OCI-LY3 (cell line): ENCODE measurements at regions not wholly inside any gene's neighbourhood (a gene's known extent, or its start where the extent isn't known, plus 50 kb on each side); places are given as distances from the start of the nearest gene placed in this dataset.

ENCODE experiments used
- H2AFZ ChIP-seq: fragments of 200-600, 300-600 bp; shearing (Covaris generic); 2 replicates; pipeline ENCODE4 v1.6.0; 2014; ENCODE audit warnings: antibody characterized with exemption, low read depth, low read length
- H3K27ac ChIP-seq: fragments of 200-600, 300-600 bp; sonication (generic); 2 replicates; pipeline ENCODE4 v1.5.1; 2014; ENCODE audit warnings: mild to moderate bottlenecking, low read length, moderate library complexity, mixed read lengths
- H3K27me3 ChIP-seq: fragments of 200-600, 300-600 bp; sonication (generic); 2 replicates; pipeline ENCODE4 v1.6.1; 2014; ENCODE audit warnings: low read depth, low read length, mixed read lengths
- H3K36me3 ChIP-seq: fragments of 200-600, 300-600 bp; sonication (generic); replicated peaks from 2 replicates; pipeline ENCODE3; 2014; ENCODE audit warnings: low read depth, low read length, mixed read lengths
- H3K4me1 ChIP-seq: fragments of 300-600, 200-600 bp; sonication (generic); 2 replicates; pipeline ENCODE4 v1.6.1; 2014; ENCODE audit warnings: low read length, mixed read lengths
- H3K4me2 ChIP-seq: fragments of 200-600, 300-600 bp; sonication (generic); 2 replicates; pipeline ENCODE4 v1.6.1; 2014; ENCODE audit warnings: low read length, mixed read lengths
- H3K4me3 ChIP-seq: fragments of 300-600, 200-600 bp; sonication (generic); 2 replicates; pipeline ENCODE4 v1.5.1; 2014; ENCODE audit warnings: antibody characterized with exemption, mild to moderate bottlenecking, low read length, moderate library complexity
- H3K79me2 ChIP-seq: fragments of 300-600, 200-600 bp; shearing (Covaris generic); 2 replicates; pipeline ENCODE4 v1.6.1; 2014; ENCODE audit warnings: mild to moderate bottlenecking, low read length, mixed read lengths
- H3K9ac ChIP-seq: fragments of 300-600, 200-600 bp; shearing (Covaris generic); 2 replicates; pipeline ENCODE4 v1.6.0; 2014; ENCODE audit warnings: mild to moderate bottlenecking, low read length, moderate library complexity
- H3K9me3 ChIP-seq: fragments of 200-600, 300-600 bp; shearing (Covaris generic); 2 replicates; pipeline ENCODE4 v1.6.1; 2014; ENCODE audit warnings: low read length, mixed read lengths; ENCODE audit not compliant: insufficient read depth
- H4K20me1 ChIP-seq: fragments of 200-600, 300-600 bp; sonication (generic); 2 replicates; pipeline ENCODE4 v1.6.1; 2016; ENCODE audit warnings: low read length, mixed read lengths; ENCODE audit not compliant: insufficient read depth
- EZH2phosphoT487 ChIP-seq: fragments of 200-600 bp; shearing (Covaris generic); IDR thresholded peaks from 2 replicates; pipeline ENCODE4 v1.6.1; 2018; ENCODE audit warnings: antibody characterized with exemption, mixed run types, low read depth
- TF ChIP-seq, protein P1 (sequence below): fragments of 200-600, 300-600 bp; sonication (generic); IDR thresholded peaks from 2 replicates; pipeline ENCODE4 v1.5.1; 2014; ENCODE audit warnings: antibody characterized with exemption, low read length, low read depth

DNA sequence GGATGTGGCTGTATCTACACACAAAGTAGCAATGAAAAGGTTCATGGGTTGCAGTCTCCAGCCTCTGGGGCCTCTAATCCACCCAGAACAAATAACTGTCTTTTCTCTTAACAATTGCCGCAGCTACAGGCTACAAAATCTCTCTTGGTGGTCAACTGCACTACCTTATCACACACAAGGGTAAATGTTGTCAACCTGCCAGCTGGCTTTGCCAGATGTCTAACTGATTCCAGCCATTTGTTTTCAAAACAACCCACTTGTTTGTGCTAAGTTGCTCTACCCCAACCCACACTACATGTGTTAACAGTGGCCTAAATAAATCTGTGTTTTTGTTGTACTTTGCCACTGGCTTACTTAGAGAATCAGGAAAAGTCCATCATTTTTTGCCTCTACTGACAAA lies 447.3 kb downstream of the TAFA4 start:
- Histone ChIP-seq H3K27me3 (no peaks in the 10 kb centered on the region), H3K4me3 (no peak overlapping the region), H4K20me1 (no peaks in the 10 kb centered on the region), H3K4me1 (no peaks in the 10 kb centered on the region), H3K9ac (no peak overlapping the region), H3K27ac (no peak overlapping the region), H3K4me2 (no peak overlapping the region), H2AFZ (no peak overlapping the region), H3K9me3 (no peaks in the 10 kb centered on the region), H3K79me2 (no peaks in the 10 kb centered on the region), H3K36me3 (no peaks in the 10 kb centered on the region)
- TF ChIP-seq, protein P1, sequence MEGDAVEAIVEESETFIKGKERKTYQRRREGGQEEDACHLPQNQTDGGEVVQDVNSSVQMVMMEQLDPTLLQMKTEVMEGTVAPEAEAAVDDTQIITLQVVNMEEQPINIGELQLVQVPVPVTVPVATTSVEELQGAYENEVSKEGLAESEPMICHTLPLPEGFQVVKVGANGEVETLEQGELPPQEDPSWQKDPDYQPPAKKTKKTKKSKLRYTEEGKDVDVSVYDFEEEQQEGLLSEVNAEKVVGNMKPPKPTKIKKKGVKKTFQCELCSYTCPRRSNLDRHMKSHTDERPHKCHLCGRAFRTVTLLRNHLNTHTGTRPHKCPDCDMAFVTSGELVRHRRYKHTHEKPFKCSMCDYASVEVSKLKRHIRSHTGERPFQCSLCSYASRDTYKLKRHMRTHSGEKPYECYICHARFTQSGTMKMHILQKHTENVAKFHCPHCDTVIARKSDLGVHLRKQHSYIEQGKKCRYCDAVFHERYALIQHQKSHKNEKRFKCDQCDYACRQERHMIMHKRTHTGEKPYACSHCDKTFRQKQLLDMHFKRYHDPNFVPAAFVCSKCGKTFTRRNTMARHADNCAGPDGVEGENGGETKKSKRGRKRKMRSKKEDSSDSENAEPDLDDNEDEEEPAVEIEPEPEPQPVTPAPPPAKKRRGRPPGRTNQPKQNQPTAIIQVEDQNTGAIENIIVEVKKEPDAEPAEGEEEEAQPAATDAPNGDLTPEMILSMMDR: no peak
- TF ChIP-seq EZH2phosphoT487: no peak

DNA sequence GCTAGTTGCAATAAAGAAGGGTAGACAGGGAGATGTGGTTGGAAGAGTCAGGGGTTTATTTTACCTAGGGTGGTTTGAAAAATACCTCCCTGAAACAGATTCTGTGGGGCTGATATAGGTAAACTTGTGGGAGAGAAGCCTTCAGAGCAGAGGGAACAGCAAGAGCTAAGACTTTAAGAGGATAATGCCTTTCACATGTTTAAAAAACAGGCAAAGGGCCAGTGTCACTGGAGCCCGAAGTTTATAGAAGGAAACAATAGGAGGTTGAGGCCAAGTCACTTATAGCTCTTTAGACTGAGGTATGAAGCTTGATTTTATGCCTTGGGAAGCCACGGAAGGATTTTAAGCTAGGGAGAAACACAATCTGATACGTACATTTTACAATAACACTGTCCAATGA lies 448.7 kb downstream of the TAFA4 start:
- Histone ChIP-seq H3K4me1 (0 out of 2 replicates have a peak, but pooled peaks cover 4% of the 10 kb centered on the region), H3K4me2 (no peak overlapping the region), H3K9ac (no peak overlapping the region), H3K79me2 (no peaks in the 10 kb centered on the region), H3K27ac (no peak overlapping the region), H2AFZ (no peak overlapping the region), H4K20me1 (no peaks in the 10 kb centered on the region), H3K27me3 (no peaks in the 10 kb centered on the region), H3K36me3 (no peaks in the 10 kb centered on the region), H3K9me3 (no peaks in the 10 kb centered on the region), H3K4me3 (no peak overlapping the region)
- TF ChIP-seq EZH2phosphoT487: no peak
- TF ChIP-seq, protein P1: no peak

DNA sequence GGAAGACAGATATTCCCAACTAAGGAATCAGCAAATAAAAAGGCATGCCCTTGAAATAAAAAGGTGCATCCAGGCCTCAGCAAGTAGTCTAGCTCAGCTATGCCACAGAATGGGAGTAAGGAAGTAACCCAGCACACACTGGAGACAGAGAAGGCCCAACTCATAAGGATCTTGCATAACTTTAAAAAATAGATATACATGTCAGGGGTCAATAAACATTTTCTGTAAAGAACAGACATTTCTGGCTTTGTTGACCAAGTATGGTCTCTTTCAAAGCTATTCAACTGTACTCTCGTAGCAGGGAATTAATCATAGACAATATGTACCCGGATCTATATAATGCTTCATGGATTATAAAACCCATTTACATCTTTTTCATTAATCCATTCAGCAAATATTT lies 449.3 kb downstream of the TAFA4 start:
- Histone ChIP-seq H3K36me3 (no peaks in the 10 kb centered on the region), H3K27ac (no peak overlapping the region), H4K20me1 (no peaks in the 10 kb centered on the region), H3K9me3 (no peaks in the 10 kb centered on the region), H3K79me2 (no peaks in the 10 kb centered on the region), H2AFZ (no peak overlapping the region), H3K27me3 (no peaks in the 10 kb centered on the region), H3K4me2 (no peak overlapping the region), H3K4me1 (0 out of 2 replicates have a peak, but pooled peaks cover 4% of the 10 kb centered on the region), H3K4me3 (no peak overlapping the region), H3K9ac (no peak overlapping the region)
- TF ChIP-seq, protein P1: no peak
- no peak for TF ChIP-seq EZH2phosphoT487

DNA sequence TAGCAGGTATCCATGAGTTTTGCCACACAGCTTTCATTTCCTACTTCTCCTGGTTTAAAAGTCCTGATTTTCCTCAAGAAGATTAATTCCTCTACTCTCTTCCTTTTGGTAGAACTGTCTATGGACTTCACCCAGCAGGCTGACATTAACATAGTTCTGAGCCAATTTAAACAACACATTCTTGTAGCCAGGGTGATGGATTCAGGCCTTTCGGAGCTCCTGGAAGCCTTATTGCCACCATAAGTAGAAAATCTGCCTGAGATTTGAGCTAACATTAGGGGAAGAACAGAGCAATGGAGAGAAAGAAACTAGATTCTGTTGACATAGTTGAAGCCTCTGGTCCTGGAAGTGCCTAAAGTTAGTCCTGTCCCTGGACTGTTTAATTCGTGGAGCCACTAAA lies 449.8 kb downstream of the TAFA4 start:
- Histone ChIP-seq H3K4me1 (0 out of 2 replicates have a peak, but pooled peaks cover 4% of the 10 kb centered on the region), H3K4me3 (no peak overlapping the region), H3K36me3 (no peaks in the 10 kb centered on the region), H3K9me3 (no peaks in the 10 kb centered on the region), H4K20me1 (no peaks in the 10 kb centered on the region), H3K27ac (no peak overlapping the region), H3K4me2 (no peak overlapping the region), H3K79me2 (no peaks in the 10 kb centered on the region), H3K9ac (no peak overlapping the region), H2AFZ (no peak overlapping the region), H3K27me3 (no peaks in the 10 kb centered on the region)
- TF ChIP-seq, protein P1: no peak
- no peak for TF ChIP-seq EZH2phosphoT487
